Neural crest cell (in vitro differentiated cells): ENCODE measurements at regions not wholly inside any gene's neighbourhood (a gene's known extent, or its start where the extent isn't known, plus 50 kb on each side); places are given as distances from the start of the nearest gene placed in this dataset.

Experiments
- DNase-seq: peaks from one replicate; pipeline ENCODE4 v3.0.0; 2021; ENCODE audit warnings: low read depth, mixed read lengths, low spot score
- H3K27ac Mint-ChIP-seq: one replicate; pipeline ENCODE4 v1.8.0; 2021; ENCODE audit warnings: mild to moderate bottlenecking, mixed read lengths; ENCODE audit not compliant: unreplicated experiment
- H3K27me3 Mint-ChIP-seq: 2 replicates; pipeline ENCODE4 v1.8.0; 2021; ENCODE audit warnings: low read depth, mild to moderate bottlenecking, mixed read lengths
- H3K36me3 Mint-ChIP-seq: 2 replicates; pipeline ENCODE4 v1.8.0; 2021; ENCODE audit warnings: low read depth, mild to moderate bottlenecking, mixed read lengths
- H3K4me1 Mint-ChIP-seq: 2 replicates; pipeline ENCODE4 v1.8.0; 2021; ENCODE audit warnings: mixed read lengths
- H3K4me3 Mint-ChIP-seq: one replicate; pipeline ENCODE4 v1.8.0; 2021; ENCODE audit warnings: mild to moderate bottlenecking, mixed read lengths
- H3K9me3 Mint-ChIP-seq: 2 replicates; pipeline ENCODE4 v1.8.0; 2021; ENCODE audit warnings: mixed read lengths
- TF ChIP-seq, protein P1 (sequence below): fragments of 200-600 bp; sonication (generic); conservative IDR thresholded peaks from 2 replicates; pipeline ENCODE4 v1.5.0; 2021; ENCODE audit warnings: antibody characterized with exemption, mild to moderate bottlenecking

DNA sequence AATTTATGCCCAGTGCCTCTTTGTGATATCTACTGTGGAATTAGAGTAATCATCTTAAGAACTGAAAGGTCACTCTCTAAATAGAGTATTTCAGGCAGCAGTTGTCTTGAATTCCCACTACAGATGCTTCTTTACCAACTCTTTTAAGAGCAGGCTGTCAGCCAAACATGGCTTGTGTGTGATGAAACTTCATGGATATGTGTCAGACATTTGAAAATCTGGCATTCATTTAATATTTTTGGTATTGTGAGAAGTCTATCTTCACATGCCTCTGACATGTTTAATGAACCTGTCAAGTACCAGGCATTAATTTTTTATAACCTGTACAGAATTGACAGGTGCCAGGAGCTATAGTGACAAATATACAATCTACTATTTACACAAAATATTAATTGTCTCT lies 318.6 kb downstream of the CDH9 start:
- no peak for DNase-seq
- Mint-ChIP-seq H3K27me3 (no peaks in the 10 kb centered on the region), H3K9me3 (peaks cover 3% of the 10 kb centered on the region), H3K4me1 (no peaks in the 10 kb centered on the region), H3K27ac (no peak overlapping the region), H3K36me3 (no peaks in the 10 kb centered on the region), H3K4me3 (no peak overlapping the region)
- TF ChIP-seq, protein P1, sequence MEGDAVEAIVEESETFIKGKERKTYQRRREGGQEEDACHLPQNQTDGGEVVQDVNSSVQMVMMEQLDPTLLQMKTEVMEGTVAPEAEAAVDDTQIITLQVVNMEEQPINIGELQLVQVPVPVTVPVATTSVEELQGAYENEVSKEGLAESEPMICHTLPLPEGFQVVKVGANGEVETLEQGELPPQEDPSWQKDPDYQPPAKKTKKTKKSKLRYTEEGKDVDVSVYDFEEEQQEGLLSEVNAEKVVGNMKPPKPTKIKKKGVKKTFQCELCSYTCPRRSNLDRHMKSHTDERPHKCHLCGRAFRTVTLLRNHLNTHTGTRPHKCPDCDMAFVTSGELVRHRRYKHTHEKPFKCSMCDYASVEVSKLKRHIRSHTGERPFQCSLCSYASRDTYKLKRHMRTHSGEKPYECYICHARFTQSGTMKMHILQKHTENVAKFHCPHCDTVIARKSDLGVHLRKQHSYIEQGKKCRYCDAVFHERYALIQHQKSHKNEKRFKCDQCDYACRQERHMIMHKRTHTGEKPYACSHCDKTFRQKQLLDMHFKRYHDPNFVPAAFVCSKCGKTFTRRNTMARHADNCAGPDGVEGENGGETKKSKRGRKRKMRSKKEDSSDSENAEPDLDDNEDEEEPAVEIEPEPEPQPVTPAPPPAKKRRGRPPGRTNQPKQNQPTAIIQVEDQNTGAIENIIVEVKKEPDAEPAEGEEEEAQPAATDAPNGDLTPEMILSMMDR = no peak

DNA sequence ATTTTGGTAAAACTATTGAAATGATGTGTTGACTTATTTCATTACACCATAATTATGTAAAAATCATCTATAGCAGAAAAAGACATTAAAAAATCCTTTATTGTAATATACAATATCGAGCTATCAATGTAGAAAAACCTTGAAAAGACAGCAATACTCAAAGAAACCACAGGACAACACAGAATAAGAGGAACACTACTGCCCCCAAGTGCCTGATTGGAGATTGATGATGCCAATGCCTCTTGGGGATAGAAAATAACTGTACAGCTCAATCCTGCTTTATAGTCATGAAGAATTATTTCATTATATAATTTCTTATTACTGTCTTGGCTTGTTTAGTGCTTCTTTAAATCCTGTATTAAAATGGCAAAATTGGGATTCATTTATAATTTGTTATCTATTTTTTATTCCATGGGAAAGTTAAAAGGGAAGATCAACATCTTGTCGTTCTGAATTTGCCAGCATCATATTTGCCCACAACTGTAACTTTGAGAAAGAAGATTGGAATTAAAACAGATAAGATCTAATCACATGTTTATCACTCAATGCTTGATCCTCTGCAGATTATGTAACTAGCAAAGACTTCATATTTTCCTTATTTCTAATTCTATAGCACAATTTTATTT lies 337.5 kb downstream of the CDH9 start:
- Mint-ChIP-seq H3K27me3 (no peaks in the 10 kb centered on the region), H3K27ac (no peak overlapping the region), H3K4me3 (no peak overlapping the region), H3K9me3 (no peaks in the 10 kb centered on the region), H3K36me3 (no peaks in the 10 kb centered on the region), H3K4me1 (no peaks in the 10 kb centered on the region)
- TF ChIP-seq, protein P1 = peak; percentile 79
- peak; percentile 56 for DNase-seq

DNA sequence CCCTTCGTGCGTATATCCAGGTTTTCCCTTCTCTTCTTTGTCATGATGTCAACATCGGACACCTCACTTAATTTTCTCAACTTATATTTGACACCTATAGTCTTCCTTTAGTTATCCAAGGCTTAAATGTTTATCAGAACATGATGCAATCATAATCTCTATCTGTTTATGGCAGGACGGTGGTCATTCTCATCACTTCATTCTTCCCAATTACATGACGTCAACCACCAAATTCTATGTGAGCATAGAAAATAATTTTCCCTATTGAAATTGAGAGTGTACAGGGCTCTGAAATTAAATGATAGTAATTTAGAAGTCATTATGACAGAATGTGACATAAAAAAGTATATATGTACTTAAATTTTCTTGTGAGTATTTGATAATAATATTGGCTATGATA lies 345.4 kb downstream of the CDH9 start:
- Mint-ChIP-seq H3K36me3 (no peaks in the 10 kb centered on the region), H3K27me3 (no peaks in the 10 kb centered on the region), H3K9me3 (no peaks in the 10 kb centered on the region), H3K4me3 (no peak overlapping the region), H3K4me1 (no peaks in the 10 kb centered on the region), H3K27ac (no peak overlapping the region)
- TF ChIP-seq, protein P1 = no peak
- no peak for DNase-seq

DNA sequence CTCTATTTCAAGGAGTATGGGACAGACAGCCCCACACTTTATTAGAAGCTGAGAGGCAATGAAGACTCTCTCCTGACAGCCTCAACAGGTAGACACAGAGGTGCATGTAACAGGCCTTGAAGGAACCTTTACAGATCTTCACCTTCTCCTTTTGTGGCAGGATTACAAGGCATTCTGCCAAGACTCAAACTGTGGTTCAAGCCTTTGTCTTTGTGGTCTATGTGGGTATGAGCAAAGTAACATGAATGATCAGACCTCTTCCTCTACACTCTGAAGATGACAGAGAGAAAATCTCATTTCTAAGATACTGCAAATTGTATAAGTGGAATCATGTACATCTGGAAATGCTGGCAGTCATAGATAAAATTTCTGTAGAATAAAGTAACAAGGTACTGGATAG lies 346.9 kb downstream of the CDH9 start:
- Mint-ChIP-seq H3K27me3 (no peaks in the 10 kb centered on the region), H3K36me3 (no peaks in the 10 kb centered on the region), H3K4me3 (no peak overlapping the region), H3K4me1 (no peaks in the 10 kb centered on the region), H3K27ac (no peak overlapping the region), H3K9me3 (no peaks in the 10 kb centered on the region)
- DNase-seq = no peak
- TF ChIP-seq, protein P1 = no peak

DNA sequence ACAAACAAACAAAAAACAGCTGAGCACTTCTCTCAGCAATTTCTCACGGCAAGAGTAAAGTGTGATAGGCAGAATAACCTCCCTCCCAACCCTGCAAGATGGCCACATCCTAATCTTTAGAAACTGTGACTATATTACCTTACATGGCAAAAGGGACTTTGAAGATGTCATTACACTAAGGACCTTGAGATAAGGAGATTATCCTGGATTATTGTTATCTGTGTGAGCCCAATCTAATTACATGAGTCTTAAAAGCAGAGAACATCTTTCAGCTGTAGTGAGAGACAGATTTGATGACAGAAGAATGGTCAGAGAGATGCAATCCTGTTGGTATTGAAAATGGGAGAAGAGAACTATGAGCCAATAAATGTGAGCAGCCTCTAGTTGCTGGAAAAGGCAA lies 347.9 kb downstream of the CDH9 start:
- no peak overlapping the region for H3K4me3 Mint-ChIP-seq
- no peaks in the 10 kb centered on the region for H3K4me1 Mint-ChIP-seq
- no peak overlapping the region for H3K27ac Mint-ChIP-seq
- no peaks in the 10 kb centered on the region for H3K36me3 Mint-ChIP-seq
- no peaks in the 10 kb centered on the region for H3K27me3 Mint-ChIP-seq
- no peak for DNase-seq
- H3K9me3 Mint-ChIP-seq = no peaks in the 10 kb centered on the region
- TF ChIP-seq, protein P1 = no peak
